ENCODE measurements at regions not wholly inside any gene's neighbourhood (a gene's known extent, or its start where the extent isn't known, plus 50 kb on each side); places are given as distances from the start of the nearest gene placed in this dataset.
A peak's percentile ranks its signal among the peaks of the same experiment; 100 is the strongest.

DNA sequence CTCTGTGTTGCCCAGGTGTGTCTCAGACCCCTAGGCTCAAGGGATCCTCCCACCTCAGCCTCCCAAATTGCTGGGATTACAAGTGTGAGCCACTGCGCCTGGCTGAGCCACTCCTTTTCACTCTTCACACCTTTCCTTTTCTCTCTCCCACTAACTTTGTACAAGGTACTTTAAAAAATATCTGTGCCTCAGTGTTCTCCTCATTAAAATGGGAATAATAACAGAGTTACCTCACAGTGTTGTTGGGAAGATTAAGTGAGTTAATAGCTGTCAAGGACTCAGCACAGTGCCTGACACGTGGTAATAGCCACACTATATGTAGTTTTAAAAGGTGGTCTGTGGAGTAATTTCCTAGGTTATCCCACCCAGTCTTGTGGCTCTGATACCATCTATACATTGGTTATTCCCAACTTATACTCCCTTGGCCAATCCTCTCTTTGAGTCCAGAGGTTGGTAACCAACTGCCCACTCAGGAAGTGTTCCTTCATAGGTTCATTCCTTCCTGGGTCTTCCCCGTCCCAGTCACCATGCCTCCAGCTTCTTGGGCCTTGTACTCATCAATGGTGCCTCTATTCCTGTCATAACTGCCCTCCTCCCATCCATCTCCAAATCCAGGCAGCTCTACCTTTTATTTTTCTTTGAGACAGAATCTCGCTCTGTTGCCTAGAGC lies 78.6 kb upstream of the NAA20 start:
- TF ChIP-seq SSRP1 (CRISPR knock-in tag; IDR thresholded peaks at IDR 0.05) (peak; percentile 51; the same call in 1 of the 2 replicates), ESRRA (CRISPR knock-in tag; IDR thresholded peaks at IDR 0.05; ENCODE audit: low read depth) (no peak), FOXK1 (CRISPR knock-in tag; IDR thresholded peaks at IDR 0.05; ENCODE audit: borderline replicate concordance, low read depth) (0 out of 2 replicates have a peak, but pooled peaks have one; percentile 28), SP5 (CRISPR knock-in tag; IDR thresholded peaks at IDR 0.05; ENCODE audit: borderline replicate concordance, low read depth) (no peak), ZNF629 (CRISPR knock-in tag; conservative IDR thresholded peaks at IDR 0.05) (peak; percentile 79), ZMYM3 (CRISPR knock-in tag; IDR thresholded peaks at IDR 0.05) (peak; percentile 38; the same call in 1 of the 2 replicates)
- TF ChIP-seq, protein P1, sequence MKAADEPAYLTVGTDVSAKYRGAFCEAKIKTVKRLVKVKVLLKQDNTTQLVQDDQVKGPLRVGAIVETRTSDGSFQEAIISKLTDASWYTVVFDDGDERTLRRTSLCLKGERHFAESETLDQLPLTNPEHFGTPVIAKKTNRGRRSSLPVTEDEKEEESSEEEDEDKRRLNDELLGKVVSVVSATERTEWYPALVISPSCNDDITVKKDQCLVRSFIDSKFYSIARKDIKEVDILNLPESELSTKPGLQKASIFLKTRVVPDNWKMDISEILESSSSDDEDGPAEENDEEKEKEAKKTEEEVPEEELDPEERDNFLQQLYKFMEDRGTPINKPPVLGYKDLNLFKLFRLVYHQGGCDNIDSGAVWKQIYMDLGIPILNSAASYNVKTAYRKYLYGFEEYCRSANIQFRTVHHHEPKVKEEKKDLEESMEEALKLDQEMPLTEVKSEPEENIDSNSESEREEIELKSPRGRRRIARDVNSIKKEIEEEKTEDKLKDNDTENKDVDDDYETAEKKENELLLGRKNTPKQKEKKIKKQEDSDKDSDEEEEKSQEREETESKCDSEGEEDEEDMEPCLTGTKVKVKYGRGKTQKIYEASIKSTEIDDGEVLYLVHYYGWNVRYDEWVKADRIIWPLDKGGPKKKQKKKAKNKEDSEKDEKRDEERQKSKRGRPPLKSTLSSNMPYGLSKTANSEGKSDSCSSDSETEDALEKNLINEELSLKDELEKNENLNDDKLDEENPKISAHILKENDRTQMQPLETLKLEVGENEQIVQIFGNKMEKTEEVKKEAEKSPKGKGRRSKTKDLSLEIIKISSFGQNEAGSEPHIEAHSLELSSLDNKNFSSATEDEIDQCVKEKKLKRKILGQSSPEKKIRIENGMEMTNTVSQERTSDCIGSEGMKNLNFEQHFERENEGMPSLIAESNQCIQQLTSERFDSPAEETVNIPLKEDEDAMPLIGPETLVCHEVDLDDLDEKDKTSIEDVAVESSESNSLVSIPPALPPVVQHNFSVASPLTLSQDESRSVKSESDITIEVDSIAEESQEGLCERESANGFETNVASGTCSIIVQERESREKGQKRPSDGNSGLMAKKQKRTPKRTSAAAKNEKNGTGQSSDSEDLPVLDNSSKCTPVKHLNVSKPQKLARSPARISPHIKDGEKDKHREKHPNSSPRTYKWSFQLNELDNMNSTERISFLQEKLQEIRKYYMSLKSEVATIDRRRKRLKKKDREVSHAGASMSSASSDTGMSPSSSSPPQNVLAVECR (CRISPR knock-in tag; IDR thresholded peaks at IDR 0.05; ENCODE audit: borderline replicate concordance) = 0 out of 2 replicates have a peak, but pooled peaks have one; percentile 11
- TF ChIP-seq, protein P2, sequence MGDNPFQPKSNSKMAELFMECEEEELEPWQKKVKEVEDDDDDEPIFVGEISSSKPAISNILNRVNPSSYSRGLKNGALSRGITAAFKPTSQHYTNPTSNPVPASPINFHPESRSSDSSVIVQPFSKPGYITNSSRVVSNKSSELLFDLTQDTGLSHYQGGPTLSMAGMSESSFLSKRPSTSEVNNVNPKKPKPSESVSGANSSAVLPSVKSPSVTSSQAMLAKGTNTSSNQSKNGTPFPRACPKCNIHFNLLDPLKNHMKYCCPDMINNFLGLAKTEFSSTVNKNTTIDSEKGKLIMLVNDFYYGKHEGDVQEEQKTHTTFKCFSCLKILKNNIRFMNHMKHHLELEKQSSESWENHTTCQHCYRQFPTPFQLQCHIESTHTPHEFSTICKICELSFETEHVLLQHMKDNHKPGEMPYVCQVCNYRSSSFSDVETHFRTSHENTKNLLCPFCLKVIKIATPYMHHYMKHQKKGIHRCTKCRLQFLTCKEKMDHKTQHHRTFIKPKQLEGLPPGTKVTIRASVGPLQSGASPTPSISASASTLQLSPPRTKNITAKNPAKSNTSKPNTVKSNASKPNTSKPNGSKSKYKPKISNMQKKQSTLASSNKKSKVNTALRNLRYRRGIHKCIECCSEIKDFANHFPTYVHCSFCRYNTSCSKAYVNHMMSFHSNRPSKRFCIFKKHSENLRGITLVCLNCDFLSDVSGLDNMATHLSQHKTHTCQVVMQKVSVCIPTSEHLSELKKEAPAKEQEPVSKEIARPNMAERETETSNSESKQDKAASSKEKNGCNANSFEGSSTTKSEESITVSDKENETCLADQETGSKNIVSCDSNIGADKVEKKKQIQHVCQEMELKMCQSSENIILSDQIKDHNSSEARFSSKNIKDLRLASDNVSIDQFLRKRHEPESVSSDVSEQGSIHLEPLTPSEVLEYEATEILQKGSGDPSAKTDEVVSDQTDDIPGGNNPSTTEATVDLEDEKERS (CRISPR knock-in tag; IDR thresholded peaks at IDR 0.05) = 0 out of 2 replicates have a peak, but pooled peaks have one; percentile 1
- Histone ChIP-seq H3K4me3 (replicated peaks in 1 of 3; ENCODE audit: insufficient read depth in 1 of 3, low read depth in 2 of 3, low read length in 3 of 3) (no peak overlapping the region), H3K27me3 (ENCODE audit: control insufficient read depth in 1 of 2, insufficient read depth in 2 of 2, low read length in 2 of 2) (no peaks in the 10 kb centered on the region), H4K20me1 (ENCODE audit: insufficient read depth, low read length) (no peaks in the 10 kb centered on the region), H3K4me1 (ENCODE audit: insufficient read depth, low read length) (peaks cover 50% of the 10 kb centered on the region), H2AFZ (ENCODE audit: low read length) (no peak overlapping the region), H3K36me3 (replicated peaks in 1 of 2; ENCODE audit: control insufficient read depth in 1 of 2, insufficient read depth in 2 of 2, low read length in 2 of 2) (no peaks in the 10 kb centered on the region), H3K27ac (ENCODE audit: extremely low read length, insufficient read depth, low read length) (no peak overlapping the region), H3K79me2 (ENCODE audit: insufficient read depth, low read length) (no peaks in the 10 kb centered on the region), H3K9me3 (ENCODE audit: low read length) (no peaks in the 10 kb centered on the region), H3K9ac (ENCODE audit: insufficient read depth, low read depth, low read length) (no peak overlapping the region), H3K4me2 (ENCODE audit: low read depth, low read length) (no peak overlapping the region)
- FAIRE-seq = no peak
- CTCF ChIA-PET (ENCODE audit: low intra/inter-chr PET ratio, low total read pairs) = no interaction called here
- POLR2A ChIA-PET = no interaction called here
- intact Hi-C loops (cut with micrococcal nuclease; ENCODE audit: unreplicated experiment) (no loop called here), in situ Hi-C loops (cut with HindIII; ENCODE audit: extremely low pct_ligation_motif_present, low pct_unique_long_range_greater_than_20kb) (no loop called here)
- no peak for DNase-seq (ENCODE audit: low spot score)
- WGBS (ENCODE audit: low lambda C conversion rate) = 90% methylated on average over 4 of the region's 4 CpGs
- ATAC-seq = no peak
- no TSS peak for BruUV-seq (replicated peaks)

Measured in HepG2 (cell line).